Heart left ventricle (tissue), 13 donors: ENCODE measurements at regions not wholly inside any gene's neighbourhood (a gene's known extent, or its start where the extent isn't known, plus 50 kb on each side); places are given as distances from the start of the nearest gene placed in this dataset.

Experiments
- POLR2A ChIP-seq, 2 donors: fragments of 450-650 bp; IDR thresholded peaks; one replicate each; pipeline ENCODE4 v1.6.1; 2017; ENCODE audit warnings: antibody characterized with exemption in 2 of 2, mild to moderate bottlenecking in 2 of 2, moderate library complexity in 2 of 2
- TF ChIP-seq, protein P1 (sequence below), 12 donors: fragments of 200-600 bp; sonication (generic) in 4 of 12; IDR thresholded peaks; one replicate each; pipeline versions ENCODE4 v1.5.0 to v1.8.0; 2018 to 2022; ENCODE audit warnings: antibody characterized with exemption in 12 of 12, mild to moderate bottlenecking in 5 of 12
- donor health status: ischemic (EF 13 %, LVEDD 7.1; RV severe dilation, severe dysfunction).
- donor health status: DM: no; HTN: yes; CAD: no.
- donor health status: DM: no; HTN: no; CAD: no.
- donor health status: ischemic (EF 25% LVEDD 6.9; RV normal size, moderate dysfunction).
- donor health status: ischemic (EF 25% LVEDD 5.7; RV mildly dilated, moderate dysfunction).
- donor health status: ischemic (EF 35%, LVEDD 5.7; RV mildly dilated, moderate dysfunction).
- donor health status: nonischemic (EF 11% LVEDD 7.7; RV severe dilation, severe dysfunction).
- donor health status: DM: yes; HTN: yes; CAD: no.
- donor health status: PGD.
- donor health status: ischemic (EF 29% LVEDD 5.4; RV normal size, mild dysfunction).
- donor health status: nonischemic (EF 23%, LVEDD 6.1; RV moderate dilation, normal function).

- TF ChIP-seq, protein P1, sequence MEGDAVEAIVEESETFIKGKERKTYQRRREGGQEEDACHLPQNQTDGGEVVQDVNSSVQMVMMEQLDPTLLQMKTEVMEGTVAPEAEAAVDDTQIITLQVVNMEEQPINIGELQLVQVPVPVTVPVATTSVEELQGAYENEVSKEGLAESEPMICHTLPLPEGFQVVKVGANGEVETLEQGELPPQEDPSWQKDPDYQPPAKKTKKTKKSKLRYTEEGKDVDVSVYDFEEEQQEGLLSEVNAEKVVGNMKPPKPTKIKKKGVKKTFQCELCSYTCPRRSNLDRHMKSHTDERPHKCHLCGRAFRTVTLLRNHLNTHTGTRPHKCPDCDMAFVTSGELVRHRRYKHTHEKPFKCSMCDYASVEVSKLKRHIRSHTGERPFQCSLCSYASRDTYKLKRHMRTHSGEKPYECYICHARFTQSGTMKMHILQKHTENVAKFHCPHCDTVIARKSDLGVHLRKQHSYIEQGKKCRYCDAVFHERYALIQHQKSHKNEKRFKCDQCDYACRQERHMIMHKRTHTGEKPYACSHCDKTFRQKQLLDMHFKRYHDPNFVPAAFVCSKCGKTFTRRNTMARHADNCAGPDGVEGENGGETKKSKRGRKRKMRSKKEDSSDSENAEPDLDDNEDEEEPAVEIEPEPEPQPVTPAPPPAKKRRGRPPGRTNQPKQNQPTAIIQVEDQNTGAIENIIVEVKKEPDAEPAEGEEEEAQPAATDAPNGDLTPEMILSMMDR (IDR thresholded peaks at IDR 0.05) = no peak
- TF ChIP-seq POLR2A (IDR thresholded peaks at IDR 0.05) = no peak
Measured at GRCh38 chr2:220513573-220514288, 886.3 kb downstream of the SLC4A3 start.
